Right hindlimb (tissue), 1 donor: ENCODE measurements at regions not wholly inside any gene's neighbourhood (a gene's known extent, or its start where the extent isn't known, plus 50 kb on each side); places are given as distances from the start of the nearest gene placed in this dataset.
A peak's percentile ranks its signal among the peaks of the same experiment; 100 is the strongest.

ENCODE experiments used
- DNase-seq: peaks from one replicate; pipeline ENCODE4 v3.0.0-alpha.2; 2018

DNA sequence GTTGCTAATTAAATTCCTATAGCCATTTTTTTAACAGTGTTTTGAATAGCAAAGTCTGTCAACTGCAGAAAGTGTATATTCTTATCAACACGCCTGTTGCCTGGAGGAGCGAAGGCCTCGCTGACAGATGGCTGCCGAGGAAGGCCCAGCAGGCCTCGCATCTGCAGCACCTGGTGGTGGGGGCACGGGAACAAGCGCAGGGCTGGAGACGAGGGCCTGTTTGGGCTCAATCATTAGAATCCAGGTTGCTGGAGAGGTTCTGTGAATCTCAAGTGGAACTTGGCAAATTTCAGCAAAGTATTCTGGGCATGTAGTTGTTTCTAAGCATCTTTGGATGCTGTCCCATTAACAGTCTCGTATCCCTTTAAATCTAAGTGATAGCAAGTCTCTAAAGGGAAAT lies 66.1 kb upstream of the FAM204A start:
- no peak for DNase-seq

DNA sequence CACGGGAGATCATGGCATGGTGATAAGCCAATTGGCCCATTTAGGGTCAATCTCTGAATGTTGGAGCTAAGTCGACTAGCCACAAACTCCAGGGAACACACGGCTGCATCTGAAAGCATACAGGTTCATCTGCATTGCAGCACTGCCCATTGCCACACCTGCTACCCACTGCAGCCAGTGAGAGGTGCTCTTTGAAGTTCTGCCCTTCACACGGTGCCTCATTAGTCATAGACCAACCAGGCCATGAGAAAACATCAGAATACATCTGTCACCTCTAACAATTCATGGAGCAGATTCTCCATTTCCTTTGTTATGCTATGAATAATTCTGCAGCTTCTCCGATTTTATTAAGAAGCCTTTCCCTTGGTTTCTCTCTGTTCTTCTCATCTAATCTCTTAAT lies 65.7 kb upstream of the FAM204A start:
- DNase-seq, result no peak

GRCh38 chr10:118407026-118407425 lies 64.9 kb upstream of the FAM204A start:
- DNase-seq, result no peak

- no peak for DNase-seq
Observed at GRCh38 chr10:118405928-118406327, 63.8 kb upstream of the FAM204A start.

GRCh38 chr10:118403967-118404366 lies 61.8 kb upstream of the FAM204A start:
- DNase-seq, result no peak

- no peak for DNase-seq
Observed at GRCh38 chr10:118401708-118402193, 59.6 kb upstream of the FAM204A start.

- DNase-seq, result no peak
Observed at GRCh38 chr10:118397391-118397790, 55.3 kb upstream of the FAM204A start.

GRCh38 chr10:118395947-118396346 lies 53.8 kb upstream of the FAM204A start:
- DNase-seq, result no peak

- peak; percentile 53 for DNase-seq
Observed at GRCh38 chr10:118394301-118395200, 52.4 kb upstream of the FAM204A start.

DNA sequence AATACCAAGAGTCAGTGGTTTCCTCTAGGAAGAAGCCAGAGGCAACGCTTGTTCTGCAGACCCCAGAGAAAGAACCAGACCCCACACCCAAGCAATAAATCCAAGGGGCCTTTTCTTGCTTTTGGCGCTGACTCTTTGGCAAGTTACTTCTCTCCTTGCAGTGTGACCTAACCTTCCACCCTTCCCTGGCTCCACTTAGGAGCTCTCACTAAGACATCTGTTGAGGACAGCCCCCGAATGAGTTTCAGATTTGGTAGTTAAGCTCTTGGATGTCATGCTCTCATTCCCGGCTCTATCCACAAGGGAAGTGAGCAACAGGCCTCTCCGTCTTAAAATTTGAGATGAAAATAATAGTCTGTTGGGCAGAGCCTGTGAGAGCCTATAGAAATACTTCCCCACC lies 50.6 kb upstream of the FAM204A start:
- peak; percentile 37 for DNase-seq
